ENCODE measurements at regions not wholly inside any gene's neighbourhood (a gene's known extent, or its start where the extent isn't known, plus 50 kb on each side); places are given as distances from the start of the nearest gene placed in this dataset.

DNA sequence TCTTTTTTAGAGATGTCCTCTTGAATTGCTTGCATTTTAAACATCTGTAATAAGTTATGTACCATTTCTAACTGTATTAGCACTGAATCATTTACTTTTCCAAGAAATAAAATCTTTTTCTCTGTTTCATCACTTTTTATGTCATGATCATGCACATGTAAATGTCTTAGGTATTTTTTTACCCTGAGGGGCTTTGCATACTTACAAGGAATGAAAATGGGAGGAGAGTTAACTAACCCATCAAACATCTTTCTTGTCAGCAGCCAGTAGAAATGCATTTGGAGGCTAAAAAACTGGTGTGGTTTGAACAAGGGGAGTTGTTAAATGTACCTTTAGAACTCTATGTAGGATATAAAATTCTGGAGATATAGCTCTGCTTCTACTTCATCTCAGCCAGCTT, 1080.3 kb downstream of the GALC start:
- TF ChIP-seq, protein P1, sequence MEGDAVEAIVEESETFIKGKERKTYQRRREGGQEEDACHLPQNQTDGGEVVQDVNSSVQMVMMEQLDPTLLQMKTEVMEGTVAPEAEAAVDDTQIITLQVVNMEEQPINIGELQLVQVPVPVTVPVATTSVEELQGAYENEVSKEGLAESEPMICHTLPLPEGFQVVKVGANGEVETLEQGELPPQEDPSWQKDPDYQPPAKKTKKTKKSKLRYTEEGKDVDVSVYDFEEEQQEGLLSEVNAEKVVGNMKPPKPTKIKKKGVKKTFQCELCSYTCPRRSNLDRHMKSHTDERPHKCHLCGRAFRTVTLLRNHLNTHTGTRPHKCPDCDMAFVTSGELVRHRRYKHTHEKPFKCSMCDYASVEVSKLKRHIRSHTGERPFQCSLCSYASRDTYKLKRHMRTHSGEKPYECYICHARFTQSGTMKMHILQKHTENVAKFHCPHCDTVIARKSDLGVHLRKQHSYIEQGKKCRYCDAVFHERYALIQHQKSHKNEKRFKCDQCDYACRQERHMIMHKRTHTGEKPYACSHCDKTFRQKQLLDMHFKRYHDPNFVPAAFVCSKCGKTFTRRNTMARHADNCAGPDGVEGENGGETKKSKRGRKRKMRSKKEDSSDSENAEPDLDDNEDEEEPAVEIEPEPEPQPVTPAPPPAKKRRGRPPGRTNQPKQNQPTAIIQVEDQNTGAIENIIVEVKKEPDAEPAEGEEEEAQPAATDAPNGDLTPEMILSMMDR (IDR thresholded peaks at IDR 0.05) = no peak
- TF ChIP-seq POLR2A (IDR thresholded peaks at IDR 0.05; ENCODE audit: low read depth) (no peak), EP300 (IDR thresholded peaks at IDR 0.05) (no peak), POLR2AphosphoS5 (IDR thresholded peaks at IDR 0.05) (no peak)
